H1 (cell line): ENCODE measurements at regions not wholly inside any gene's neighbourhood (a gene's known extent, or its start where the extent isn't known, plus 50 kb on each side); places are given as distances from the start of the nearest gene placed in this dataset.

ENCODE experiments used
- CTCF ChIA-PET: fragments of 300-600 bp; sonication (Branson Sonifier 250); formaldehyde crosslinking; loops from one replicate; lab custom pipeline; 2021; ENCODE audit not compliant: partially characterized antibody; lab: Charles Lee
- POLR2A ChIA-PET: fragments of 300-600 bp; sonication (Branson Sonifier 250); formaldehyde crosslinking; loops from one replicate; lab custom pipeline; 2021; ENCODE audit warnings: inconsistent platforms; ENCODE audit not compliant: partially characterized antibody; lab: Charles Lee
- DNase-seq, 2 experiments: peaks; one replicate each; pipeline versions ENCODE4 v3.0.0 to v3.0.0-alpha.2; 2010 to 2022; ENCODE audit warnings: low spot score in 2 of 2, low read depth in 1 of 2, mixed read lengths in 1 of 2
- FAIRE-seq: peaks from 2 replicates; lab custom pipeline; 2011; peaks lifted over from hg19 to GRCh38; lab: Jason Lieb, UNC
- H2AFZ ChIP-seq: 2 replicates; pipeline ENCODE4 v1.8.1; 2012; ENCODE audit warnings: low read length, inconsistent platforms
- H2AK5ac ChIP-seq: 2 replicates; pipeline ENCODE4 v1.6.1; 2013; ENCODE audit warnings: low read depth, low read length
- H2BK120ac ChIP-seq: replicated peaks from 2 replicates; pipeline ENCODE3; 2013; ENCODE audit warnings: low read depth, low read length, inconsistent platforms
- H2BK12ac ChIP-seq: 2 replicates; pipeline ENCODE4 v1.6.1; 2013; ENCODE audit warnings: low read depth, low read length
- H2BK15ac ChIP-seq: 2 replicates; pipeline ENCODE4 v1.6.1; 2013; ENCODE audit warnings: low read length
- H2BK20ac ChIP-seq: 2 replicates; pipeline ENCODE4 v1.6.1; 2013; ENCODE audit warnings: low read length
- H2BK5ac ChIP-seq: 2 replicates; pipeline ENCODE4 v1.6.1; 2013; ENCODE audit warnings: low read depth, low read length
- H3K14ac ChIP-seq: 2 replicates; pipeline ENCODE4 v1.6.1; 2013; ENCODE audit warnings: inconsistent platforms; ENCODE audit not compliant: insufficient read length
- H3K18ac ChIP-seq: 2 replicates; pipeline ENCODE4 v1.6.1; 2013; ENCODE audit warnings: low read length; ENCODE audit errors: extremely low read depth
- H3K23ac ChIP-seq: 2 replicates; pipeline ENCODE4 v1.6.1; 2013; ENCODE audit warnings: inconsistent platforms; ENCODE audit not compliant: insufficient read length
- H3K23me2 ChIP-seq: 2 replicates; pipeline ENCODE4 v1.6.1; 2013; ENCODE audit warnings: low read depth, low read length
- H3K27ac ChIP-seq: 2 replicates; pipeline ENCODE4 v1.6.1; 2011; ENCODE audit warnings: low read depth, low read length, inconsistent platforms
- H3K27me3 ChIP-seq, 4 experiments: replicated peaks in 1 of 4; 1 replicate in 1 of 4; 2 replicates in 3 of 4; pipeline versions ENCODE4 v1.6.1 to v1.8.1; 2011 to 2013; ENCODE audit warnings: low read length in 3 of 4, mild to moderate bottlenecking in 3 of 4, inconsistent platforms in 2 of 4, mixed read lengths in 2 of 4, moderate library complexity in 1 of 4; ENCODE audit not compliant: control insufficient read depth in 3 of 4, insufficient read depth in 3 of 4; ENCODE audit errors: extremely low read depth in 1 of 4
- H3K36me3 ChIP-seq, 4 experiments: 2 replicates each; pipeline versions ENCODE4 v1.6.1 to v1.8.1; 2011 to 2013; ENCODE audit warnings: mild to moderate bottlenecking in 4 of 4, low read length in 3 of 4, moderate library complexity in 2 of 4, control low read depth in 1 of 4, inconsistent platforms in 1 of 4; ENCODE audit not compliant: insufficient read depth in 4 of 4, control insufficient read depth in 2 of 4
- H3K4ac ChIP-seq: replicated peaks from 2 replicates; pipeline ENCODE3; 2013; ENCODE audit warnings: low read length, low read depth, mixed read lengths, inconsistent platforms; ENCODE audit not compliant: insufficient read length
- H3K4me1 ChIP-seq, 4 experiments: replicated peaks in 1 of 4; 1 replicate in 1 of 4; 2 replicates in 3 of 4; pipeline versions ENCODE4 v1.6.1 to v1.8.1; 2011 to 2013; ENCODE audit warnings: low read length in 3 of 4, inconsistent platforms in 2 of 4, mixed read lengths in 1 of 4; ENCODE audit not compliant: insufficient read depth in 4 of 4, control insufficient read depth in 3 of 4
- H3K4me2 ChIP-seq, 2 experiments: 2 replicates each; pipeline versions ENCODE4 v1.6.1 to v1.8.1; 2011 to 2013; ENCODE audit warnings: low read depth in 2 of 2, low read length in 2 of 2, control low read depth in 1 of 2, inconsistent platforms in 1 of 2, mild to moderate bottlenecking in 1 of 2; ENCODE audit not compliant: insufficient read depth in 1 of 2
- H3K4me3 ChIP-seq, 4 experiments: fragments of 200-600, 300-600 bp in 1 of 4; sonication (generic), shearing (Covaris generic), sonication (Bioruptor Twin) in 1 of 4; 2 replicates each; pipeline versions ENCODE4 v1.5.1 to v1.8.1; 2011 to 2016; ENCODE audit warnings: low read length in 4 of 4, low read depth in 3 of 4, control low read depth in 2 of 4, inconsistent platforms in 2 of 4, mild to moderate bottlenecking in 2 of 4, mixed read lengths in 1 of 4, moderate library complexity in 1 of 4; ENCODE audit not compliant: insufficient read depth in 2 of 4; ENCODE audit errors: extremely low read depth in 1 of 4
- H3K56ac ChIP-seq: replicated peaks from 2 replicates; pipeline ENCODE3; 2013; ENCODE audit warnings: low read depth, mild to moderate bottlenecking, mixed read lengths, low read length, inconsistent platforms; ENCODE audit not compliant: insufficient read length
- H3K79me1 ChIP-seq: 2 replicates; pipeline ENCODE4 v1.6.1; 2013; ENCODE audit warnings: low read depth, low read length, control low read depth
- H3K79me2 ChIP-seq, 2 experiments: 2 replicates each; pipeline versions ENCODE4 v1.6.1 to v1.8.1; 2012 to 2013; ENCODE audit warnings: low read length in 2 of 2, mild to moderate bottlenecking in 2 of 2, inconsistent platforms in 1 of 2; ENCODE audit not compliant: insufficient read depth in 2 of 2, control insufficient read depth in 1 of 2
- H3K9ac ChIP-seq, 4 experiments: replicated peaks in 1 of 4; 1 replicate in 1 of 4; 2 replicates in 3 of 4; pipeline versions ENCODE4 v1.6.1 to v1.8.1; 2011 to 2013; ENCODE audit warnings: low read depth in 3 of 4, low read length in 3 of 4, control low read depth in 2 of 4, mild to moderate bottlenecking in 2 of 4, moderate library complexity in 2 of 4, inconsistent platforms in 1 of 4; ENCODE audit errors: extremely low read depth in 1 of 4
- H3K9me3 ChIP-seq, 2 experiments: 2 replicates each; pipeline versions ENCODE4 v1.6.1 to v1.8.1; 2012 to 2013; ENCODE audit warnings: mild to moderate bottlenecking in 2 of 2, moderate library complexity in 2 of 2, control low read depth in 1 of 2, inconsistent platforms in 1 of 2, low read depth in 1 of 2, low read length in 1 of 2, mixed read lengths in 1 of 2; ENCODE audit not compliant: insufficient read depth in 2 of 2
- H4K20me1 ChIP-seq, 2 experiments: replicated peaks in 1 of 2; 2 replicates each; pipeline versions ENCODE3 to v1.8.1; 2011 to 2013; ENCODE audit warnings: inconsistent platforms in 2 of 2, low read length in 2 of 2, mild to moderate bottlenecking in 1 of 2; ENCODE audit not compliant: insufficient read depth in 2 of 2, control insufficient read depth in 1 of 2
- H4K5ac ChIP-seq: 2 replicates; pipeline ENCODE4 v1.6.1; 2013; ENCODE audit warnings: low read length, low read depth, mixed read lengths, inconsistent platforms; ENCODE audit not compliant: insufficient read length
- H4K8ac ChIP-seq: 2 replicates; pipeline ENCODE4 v1.8.0; 2013; ENCODE audit warnings: mild to moderate bottlenecking, moderate library complexity, low read length, inconsistent platforms; ENCODE audit not compliant: insufficient read depth; ENCODE audit errors: extremely low read depth
- H4K91ac ChIP-seq: replicated peaks from 2 replicates; pipeline ENCODE3; 2013; ENCODE audit warnings: low read length, mixed read lengths, inconsistent platforms; ENCODE audit not compliant: insufficient read length
- CHD2 ChIP-seq: IDR thresholded peaks from 2 replicates; pipeline ENCODE4 v1.6.1; 2012; ENCODE audit warnings: low read length, improper control_type of control experiment
- KDM5A ChIP-seq: fragments of 200-600 bp; IDR thresholded peaks from 2 replicates; pipeline ENCODE4 v1.7.1; 2012; ENCODE audit warnings: mild to moderate bottlenecking, low read length, inconsistent platforms, mixed read lengths
- WGBS, 2 experiments: shearing (Covaris generic) in 1 of 2; methylation state at CpG; one replicate each; pipeline versions ENCODE4 v1.1.6 to v1.1.7; 2013 to 2015; ENCODE audit warnings: low lambda C conversion rate in 2 of 2, mixed read lengths in 2 of 2, inconsistent platforms in 1 of 2, low coverage in 1 of 2, missing lambda C conversion rate in 1 of 2; ENCODE audit not compliant: insufficient replicate concordance in 2 of 2, insufficient coverage in 1 of 2, insufficient read length in 1 of 2; ENCODE audit errors: extremely low coverage in 1 of 2, missing lambda C conversion rate in 1 of 2; 5-methylcytosine and 5-hydroxymethylcytosine counted together

DNA sequence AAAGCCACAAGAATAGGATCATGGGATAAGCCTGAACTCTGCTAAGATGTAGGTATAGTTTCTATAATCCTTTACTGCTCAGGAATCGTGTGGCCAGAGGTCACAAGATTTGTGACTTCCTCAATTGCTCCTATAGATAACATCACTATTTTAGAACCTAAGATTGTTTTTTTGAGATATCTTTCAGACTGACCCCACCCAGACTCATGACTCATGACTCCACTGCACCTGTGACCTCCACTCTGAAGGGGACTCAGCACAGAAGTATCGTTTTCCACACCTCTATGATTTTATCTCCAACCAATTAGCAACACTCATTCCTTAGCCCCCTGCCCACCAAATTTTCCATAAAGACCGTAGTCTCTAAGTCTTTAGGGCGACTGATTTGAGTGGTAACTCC, 124.5 kb upstream of the KCNK1 start:
- Histone ChIP-seq H3K36me3 (no peaks in the 10 kb centered on the region), H3K4me1 (peaks cover 0 to 4% (median 0%) of the 10 kb centered on the region in 4 experiments; a peak in 3 of 7 replicates), H2BK5ac (no peak overlapping the region), H3K79me1 (no peaks in the 10 kb centered on the region), H2BK20ac (no peak overlapping the region), H3K23ac (no peak overlapping the region), H3K9me3 (peaks cover 4 to 12% of the 10 kb centered on the region in 2 experiments; a peak in 3 of 4 replicates), H3K23me2 (no peaks in the 10 kb centered on the region), H2BK12ac (no peak overlapping the region), H3K27me3 (no peaks in the 10 kb centered on the region), H3K79me2 (no peaks in the 10 kb centered on the region), H2AK5ac (no peak overlapping the region), H3K18ac (no peak overlapping the region), H2BK120ac (no peak overlapping the region), H3K56ac (no peak overlapping the region), H4K20me1 (no peaks in the 10 kb centered on the region), H3K4me3 (no peak overlapping the region), H3K14ac (no peak overlapping the region), H3K27ac (no peak overlapping the region), H2AFZ (no peak overlapping the region), H2BK15ac (no peak overlapping the region), H3K9ac (no peak overlapping the region), H3K4me2 (no peak overlapping the region), H4K5ac (no peak overlapping the region), H3K4ac (no peak overlapping the region), H4K91ac (no peak overlapping the region), H4K8ac (no peak overlapping the region)
- 92% methylated on average over 4 of the region's 4 CpGs; no CpG with 5 or more reads in 1 of the 2 experiments for WGBS, 2 experiments
- ChIA-PET POLR2A (no interaction called here), CTCF (interaction anchor here (1.0 kb wide), 1 partner anchor 49 kb away, joined by 5 read pairs; no protein-coding TSS in a partner anchor)
- DNase-seq = no peak
- no peak for FAIRE-seq
- no peak for TF ChIP-seq CHD2
- no peak for TF ChIP-seq KDM5A
